ENCODE measurements at regions not wholly inside any gene's neighbourhood (a gene's known extent, or its start where the extent isn't known, plus 50 kb on each side); places are given as distances from the start of the nearest gene placed in this dataset.

GRCh38 chr3:117399311-117400078, 689.9 kb downstream of the TUSC7 start:
- no peak for ATAC-seq
- WGBS, 2 donors (ENCODE audit: low coverage in 1 of 2) = 61 to 70% methylated on average over 4 to 5 of the region's 5 CpGs

GRCh38 chr3:117400303-117400702, 690.7 kb downstream of the TUSC7 start:
- Histone ChIP-seq H3K4me1 (peaks cover 0 to 3% (median 0%) of the 10 kb centered on the region in 3 donors), H3K36me3 (no peaks in the 10 kb centered on the region), H3K9me3 (no peaks in the 10 kb centered on the region), H3K4me3 (no peak overlapping the region), H3K27me3 (no peaks in the 10 kb centered on the region), H3K27ac (no peak overlapping the region)
- no peak for ATAC-seq
- TF ChIP-seq CTCF (IDR thresholded peaks at IDR 0.05) = no peak
- TF ChIP-seq POLR2AphosphoS5 (IDR thresholded peaks at IDR 0.05) = no peak
- TF ChIP-seq POLR2A (IDR thresholded peaks at IDR 0.05) = no peak
- TF ChIP-seq EP300 (IDR thresholded peaks at IDR 0.05) = no peak
- 86 to 88% methylated on average over 7 of the region's 7 CpGs for WGBS, 2 donors (ENCODE audit: low coverage in 1 of 2)

More at GRCh38 chr3:117399311-117400078, 689.9 kb downstream of the TUSC7 start:
- Histone ChIP-seq H3K4me1 (peaks cover 0 to 3% (median 0%) of the 10 kb centered on the region in 3 donors), H3K27ac (no peak overlapping the region), H3K9me3 (no peaks in the 10 kb centered on the region), H3K27me3 (no peaks in the 10 kb centered on the region), H3K36me3 (no peaks in the 10 kb centered on the region), H3K4me3 (no peak overlapping the region)
- TF ChIP-seq EP300 (IDR thresholded peaks at IDR 0.05) (no peak), POLR2A (IDR thresholded peaks at IDR 0.05) (no peak), CTCF (IDR thresholded peaks at IDR 0.05) (no peak), POLR2AphosphoS5 (IDR thresholded peaks at IDR 0.05) (no peak)

GRCh38 chr3:117404141-117404540, 694.6 kb downstream of the TUSC7 start:
- TF ChIP-seq EP300 (IDR thresholded peaks at IDR 0.05) (no peak), POLR2AphosphoS5 (IDR thresholded peaks at IDR 0.05) (no peak), POLR2A (IDR thresholded peaks at IDR 0.05) (no peak), CTCF (IDR thresholded peaks at IDR 0.05) (no peak)
- ATAC-seq = no peak
- no peak overlapping the region for H3K27ac ChIP-seq
- H3K4me3 ChIP-seq = no peak overlapping the region
- no peaks in the 10 kb centered on the region for H3K36me3 ChIP-seq
- H3K27me3 ChIP-seq = no peaks in the 10 kb centered on the region
- peaks cover 0 to 2% (median 0%) of the 10 kb centered on the region in 3 donors for H3K4me1 ChIP-seq
- H3K9me3 ChIP-seq = no peaks in the 10 kb centered on the region

GRCh38 chr3:117404730-117405129, 695.2 kb downstream of the TUSC7 start:
- Histone ChIP-seq H3K27me3 (no peaks in the 10 kb centered on the region), H3K9me3 (no peaks in the 10 kb centered on the region), H3K4me1 (no peaks in the 10 kb centered on the region), H3K27ac (no peak overlapping the region), H3K4me3 (no peak overlapping the region), H3K36me3 (no peaks in the 10 kb centered on the region)
- TF ChIP-seq POLR2AphosphoS5 (IDR thresholded peaks at IDR 0.05) = no peak
- TF ChIP-seq CTCF (IDR thresholded peaks at IDR 0.05) = no peak
- no peak for TF ChIP-seq EP300 (IDR thresholded peaks at IDR 0.05)
- no peak for TF ChIP-seq POLR2A (IDR thresholded peaks at IDR 0.05)
- no peak for ATAC-seq
- 61 to 70% methylated on average over 2 of the region's 2 CpGs for WGBS, 2 donors (ENCODE audit: low coverage in 1 of 2)

- ATAC-seq = no peak
- TF ChIP-seq POLR2A (IDR thresholded peaks at IDR 0.05) (no peak), CTCF (IDR thresholded peaks at IDR 0.05) (no peak), EP300 (IDR thresholded peaks at IDR 0.05) (no peak), POLR2AphosphoS5 (IDR thresholded peaks at IDR 0.05) (no peak)
- Histone ChIP-seq H3K9me3 (no peaks in the 10 kb centered on the region), H3K36me3 (no peaks in the 10 kb centered on the region), H3K27me3 (no peaks in the 10 kb centered on the region), H3K4me3 (no peak overlapping the region), H3K4me1 (no peaks in the 10 kb centered on the region), H3K27ac (no peak overlapping the region)
- WGBS, 2 donors (ENCODE audit: low coverage in 1 of 2) = 43 to 54% methylated on average over 1 of the region's 1 CpG
These were observed 695.8 kb downstream of the TUSC7 start for GRCh38 chr3:117405359-117405758.
